Mucosa of gallbladder (tissue), 1 donor: ENCODE measurements at regions not wholly inside any gene's neighbourhood (a gene's known extent, or its start where the extent isn't known, plus 50 kb on each side); places are given as distances from the start of the nearest gene placed in this dataset.
"Not testable (repeated sequence)": the region's sequence is repeated elsewhere in the genome, so short reads cannot be mapped to it uniquely, and the experiment has no call there.

Experiments used
- DNase-seq: peaks from one replicate; pipeline ENCODE4 v3.0.0-alpha.2; 2020; ENCODE audit warnings: low spot score
- donor health status: DM: no; HTN: no; CAD: no.

- not testable (repeated sequence) for DNase-seq
Measured at GRCh38 chr10:11403646-11404045, 207.8 kb downstream of the USP6NL start.

- no peak for DNase-seq
Measured at GRCh38 chr10:11403116-11403515, 208.3 kb downstream of the USP6NL start.

GRCh38 chr10:11402392-11402791 is 209.1 kb downstream of the USP6NL start:
- no peak for DNase-seq

- DNase-seq = no peak
Measured at GRCh38 chr10:11401264-11402235, 209.9 kb downstream of the USP6NL start.

- DNase-seq = peak; percentile 21
Measured at GRCh38 chr10:11397980-11398580, 213.4 kb downstream of the USP6NL start.

- DNase-seq = no peak
Measured at GRCh38 chr10:11397077-11397965, 214.1 kb downstream of the USP6NL start.

- DNase-seq = no peak
Measured at GRCh38 chr10:11396311-11396955, 215.0 kb downstream of the USP6NL start.

- DNase-seq = no peak
Measured at GRCh38 chr10:11395581-11396310, 215.7 kb downstream of the USP6NL start.

GRCh38 chr10:11395161-11395560 is 216.3 kb downstream of the USP6NL start:
- no peak for DNase-seq

- no peak for DNase-seq
Measured at GRCh38 chr10:11393858-11394257, 217.6 kb downstream of the USP6NL start.

GRCh38 chr10:11392776-11393175 is 218.7 kb downstream of the USP6NL start:
- no peak for DNase-seq

GRCh38 chr10:11388996-11389395 is 222.5 kb downstream of the USP6NL start:
- DNase-seq = no peak

- DNase-seq = no peak
Measured at GRCh38 chr10:11387551-11388222, 223.8 kb downstream of the USP6NL start.

- no peak for DNase-seq
Measured at GRCh38 chr10:11387044-11387443, 224.4 kb downstream of the USP6NL start.
